Gastroesophageal sphincter (tissue), 3 donors: ENCODE measurements at regions not wholly inside any gene's neighbourhood (a gene's known extent, or its start where the extent isn't known, plus 50 kb on each side); places are given as distances from the start of the nearest gene placed in this dataset.

ENCODE experiments used
- CTCF ChIP-seq, 4 experiments: fragments of 200-600 bp in 2 of 4; fragments of 450-650 bp in 2 of 4; sonication (generic) in 1 of 4; IDR thresholded peaks; one replicate each; pipeline ENCODE4 v1.5.1; 2017 to 2019; ENCODE audit warnings: antibody characterized with exemption in 4 of 4, mild to moderate bottlenecking in 2 of 4, moderate library complexity in 2 of 4
- EP300 ChIP-seq: sonication (generic); formaldehyde crosslinking; IDR thresholded peaks from one replicate; pipeline ENCODE4 v1.6.1; 2017; ENCODE audit warnings: antibody characterized with exemption, mild to moderate bottlenecking

- TF ChIP-seq CTCF (IDR thresholded peaks at IDR 0.05) (no peak), EP300 (no peak)
Measured at GRCh38 chr18:10201226-10201625, 253.2 kb upstream of the APCDD1 start.
